NCI-H1417 treated with DMSO at 0.1 percent for 48 hours (cell line): ENCODE measurements at regions not wholly inside any gene's neighbourhood (a gene's known extent, or its start where the extent isn't known, plus 50 kb on each side); places are given as distances from the start of the nearest gene placed in this dataset.
"Not testable (repeated sequence)": the region's sequence is repeated elsewhere in the genome, so short reads cannot be mapped to it uniquely, and the experiment has no call there.

ENCODE experiments used
- DNase-seq: peaks from one replicate; lab custom pipeline; 2025; lab: John Stamatoyannopoulos, UW

GRCh38 chr13:86579662-86580061 is 780.4 kb upstream of the SLITRK6 start:
- no peak for DNase-seq

- DNase-seq = no peak
Observed at GRCh38 chr13:86581706-86582105, 782.5 kb upstream of the SLITRK6 start.

- no peak for DNase-seq
Observed at GRCh38 chr13:86584301-86584700, 785.1 kb upstream of the SLITRK6 start.

GRCh38 chr13:86585835-86586234 is 786.6 kb upstream of the SLITRK6 start:
- no peak for DNase-seq

GRCh38 chr13:86591862-86592261 is 792.6 kb upstream of the SLITRK6 start:
- no peak for DNase-seq

GRCh38 chr13:86601351-86601750 is 802.1 kb upstream of the SLITRK6 start:
- no peak for DNase-seq

- no peak for DNase-seq
Observed at GRCh38 chr13:86606264-86606663, 807.0 kb upstream of the SLITRK6 start.

- no peak for DNase-seq
Observed at GRCh38 chr13:86608701-86609100, 809.5 kb upstream of the SLITRK6 start.

- DNase-seq = no peak
Observed at GRCh38 chr13:86633346-86633745, 834.1 kb upstream of the SLITRK6 start.

GRCh38 chr13:86651171-86651570 is 852.0 kb upstream of the SLITRK6 start:
- DNase-seq = not testable (repeated sequence)

- DNase-seq = no peak
Observed at GRCh38 chr13:86653009-86653408, 853.8 kb upstream of the SLITRK6 start.

- DNase-seq = no peak
Observed at GRCh38 chr13:86655561-86655960, 856.3 kb upstream of the SLITRK6 start.

GRCh38 chr13:86660090-86660489 is 860.9 kb upstream of the SLITRK6 start:
- no peak for DNase-seq

- no peak for DNase-seq
Observed at GRCh38 chr13:86665842-86666241, 866.6 kb upstream of the SLITRK6 start.

GRCh38 chr13:86673931-86674431 is 874.8 kb upstream of the SLITRK6 start:
- no peak for DNase-seq

GRCh38 chr13:86681223-86681622 is 882.0 kb upstream of the SLITRK6 start:
- DNase-seq = no peak

- no peak for DNase-seq
Observed at GRCh38 chr13:86684402-86684801, 885.2 kb upstream of the SLITRK6 start.

- DNase-seq = no peak
Observed at GRCh38 chr13:86689911-86690310, 890.7 kb upstream of the SLITRK6 start.

- peak; percentile 26 for DNase-seq
Observed at GRCh38 chr13:86692291-86692690, 893.1 kb upstream of the SLITRK6 start.

- no peak for DNase-seq
Observed at GRCh38 chr13:86710013-86710412, 910.8 kb upstream of the SLITRK6 start.

- no peak for DNase-seq
Observed at GRCh38 chr13:86710896-86711295, 911.7 kb upstream of the SLITRK6 start.

- no peak for DNase-seq
Observed at GRCh38 chr13:86714495-86714894, 915.3 kb upstream of the SLITRK6 start.

GRCh38 chr13:86725105-86725504 is 925.9 kb upstream of the SLITRK6 start:
- no peak for DNase-seq

- DNase-seq = no peak
Observed at GRCh38 chr13:86729206-86729605, 930.0 kb upstream of the SLITRK6 start.

- no peak for DNase-seq
Observed at GRCh38 chr13:86731987-86732386, 932.8 kb upstream of the SLITRK6 start.
